ENCODE measurements at regions not wholly inside any gene's neighbourhood (a gene's known extent, or its start where the extent isn't known, plus 50 kb on each side); places are given as distances from the start of the nearest gene placed in this dataset.

DNA sequence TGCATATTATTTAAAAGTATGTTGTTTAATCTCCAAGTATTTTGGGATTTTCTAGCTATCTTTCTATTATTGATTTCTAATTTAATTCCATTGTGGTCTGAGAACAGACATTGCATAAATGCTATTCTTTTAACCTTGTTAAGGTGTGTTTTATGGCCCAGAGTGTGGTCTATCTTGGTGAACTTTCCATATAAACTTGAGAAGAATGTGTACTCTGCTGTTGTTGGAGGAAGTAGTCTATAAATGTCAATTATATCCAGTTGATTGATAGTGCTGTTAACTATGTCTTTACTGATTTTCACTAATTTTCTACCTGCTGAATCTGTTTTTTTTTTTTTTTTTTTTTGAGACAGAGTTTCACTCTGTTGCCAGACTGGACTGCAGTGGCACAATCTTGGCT, 180.9 kb downstream of the ZNF621 start:
- DNase-seq, result no peak

DNA sequence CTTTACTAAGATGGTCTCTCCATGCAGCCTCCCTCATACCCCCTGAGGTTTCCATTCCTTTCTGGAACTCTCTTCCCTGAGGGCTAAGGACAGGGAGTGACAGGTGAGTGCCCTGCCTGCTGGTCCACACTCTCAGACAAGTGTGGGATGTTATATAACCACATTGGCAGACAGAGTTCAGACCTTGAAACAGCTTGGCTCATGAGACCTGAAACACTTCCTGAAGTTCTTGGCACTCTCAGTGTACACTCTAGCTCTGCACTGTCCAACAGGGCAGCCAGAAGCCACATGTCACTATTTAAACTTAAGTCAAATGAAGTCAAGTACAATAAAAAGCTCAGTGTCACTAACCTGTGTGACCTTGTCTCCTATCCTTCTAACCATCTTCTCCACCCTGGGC, 188.5 kb downstream of the ZNF621 start:
- no peak for DNase-seq

DNA sequence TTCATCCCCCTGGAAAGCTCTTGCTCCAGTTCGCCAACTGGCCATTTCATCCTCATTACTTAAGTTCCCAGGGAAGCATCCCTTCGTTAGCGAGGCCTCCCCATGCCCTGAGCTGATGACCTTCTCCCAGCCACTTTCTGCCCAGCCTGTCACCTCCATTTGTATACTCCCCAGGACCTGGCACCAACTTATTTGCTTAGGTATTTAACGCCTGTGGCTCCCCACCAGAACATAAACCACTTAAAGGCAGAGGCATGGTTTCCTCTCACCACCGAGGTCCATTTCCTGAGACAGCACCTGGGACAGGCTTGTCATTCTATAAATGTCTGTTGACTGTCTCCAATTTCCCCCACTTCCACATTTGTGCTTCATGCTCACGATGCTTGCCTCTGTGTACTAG, 189.0 kb downstream of the ZNF621 start:
- no peak for DNase-seq

DNA sequence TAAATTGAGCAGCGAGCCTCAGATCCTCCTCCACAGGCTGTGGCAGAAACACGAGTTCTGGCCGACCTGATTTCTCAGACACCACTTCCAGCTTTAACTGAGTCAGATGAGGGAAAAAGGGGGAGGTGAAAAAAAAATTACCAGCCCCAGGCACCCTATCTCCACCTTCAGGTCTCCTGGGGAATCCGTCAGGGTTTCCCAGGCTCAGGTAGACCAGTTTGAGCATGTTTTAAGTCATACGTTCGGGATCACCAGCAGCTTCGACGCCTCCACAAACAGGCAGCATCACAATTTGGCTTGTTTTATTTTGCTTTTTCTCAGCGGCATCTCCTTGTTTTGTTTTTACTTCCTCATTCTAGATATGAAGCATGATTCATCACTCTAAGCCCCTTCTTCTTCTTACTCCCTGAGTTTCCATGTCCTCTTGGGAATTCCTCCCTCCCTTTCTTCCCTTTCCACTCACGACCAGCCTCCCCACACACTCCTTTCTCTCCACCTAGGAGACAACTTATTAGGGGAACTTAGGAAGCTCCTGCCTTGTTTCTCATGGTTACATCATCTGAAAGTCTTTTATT, 190.1 kb downstream of the ZNF621 start:
- no peak for DNase-seq

DNA sequence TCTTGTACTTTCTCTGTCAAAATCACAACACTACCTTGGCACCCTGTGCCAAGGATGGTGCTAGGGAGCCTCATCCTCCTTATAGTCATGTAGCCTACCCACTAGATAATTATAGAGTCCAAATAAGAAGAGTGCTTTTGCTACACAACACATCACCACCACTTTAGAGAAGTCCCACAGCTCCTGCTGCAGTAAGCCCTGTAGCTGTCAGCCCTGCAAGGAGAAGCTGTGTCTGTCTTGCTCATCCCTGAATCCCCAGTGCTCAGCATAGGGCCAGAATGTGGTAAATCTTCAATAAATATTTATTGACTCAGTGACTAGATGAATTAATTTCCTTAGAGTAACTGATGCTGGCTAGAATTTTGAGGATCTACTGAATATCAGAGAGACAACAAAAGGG, 190.8 kb downstream of the ZNF621 start:
- DNase-seq, result no peak

DNA sequence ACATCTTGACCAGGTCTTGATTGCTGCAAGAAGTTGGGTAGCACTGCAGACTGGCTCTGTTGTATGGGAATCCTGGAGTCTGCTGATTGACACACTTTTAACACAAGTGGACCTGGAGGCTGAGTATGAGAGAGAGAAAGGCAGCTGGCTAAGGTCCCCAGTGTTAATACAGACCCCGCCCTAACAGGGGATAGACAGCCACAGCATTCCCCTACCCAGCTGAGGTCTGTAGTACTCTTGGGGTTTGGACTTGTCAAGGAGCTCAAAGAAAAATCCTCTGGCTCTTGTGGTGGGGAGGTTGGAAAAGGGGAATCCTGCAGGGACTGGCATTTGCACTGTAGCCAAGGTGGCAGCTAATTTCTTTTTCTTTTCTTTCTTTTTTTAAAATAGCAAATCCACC, 192.7 kb downstream of the ZNF621 start:
- DNase-seq, result no peak

DNA sequence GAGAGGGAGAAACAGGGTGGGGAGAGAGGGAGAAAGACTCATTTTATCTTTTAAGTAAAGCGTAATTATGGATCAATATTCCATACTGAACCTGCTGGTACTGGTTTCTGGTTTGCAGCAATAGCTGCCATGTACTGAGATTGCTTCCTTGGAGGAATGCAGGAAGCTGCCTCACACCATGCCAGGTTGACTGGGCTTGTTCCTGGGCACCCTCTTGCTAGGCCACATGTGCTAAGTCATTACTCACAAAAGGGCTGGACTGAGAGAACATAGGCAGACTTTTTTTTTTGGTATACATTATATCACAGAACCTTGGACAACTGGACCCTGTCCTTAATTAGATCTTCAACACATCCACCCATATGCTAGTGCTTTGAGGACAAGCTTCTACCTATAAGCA, 193.4 kb downstream of the ZNF621 start:
- DNase-seq, result no peak

DNA sequence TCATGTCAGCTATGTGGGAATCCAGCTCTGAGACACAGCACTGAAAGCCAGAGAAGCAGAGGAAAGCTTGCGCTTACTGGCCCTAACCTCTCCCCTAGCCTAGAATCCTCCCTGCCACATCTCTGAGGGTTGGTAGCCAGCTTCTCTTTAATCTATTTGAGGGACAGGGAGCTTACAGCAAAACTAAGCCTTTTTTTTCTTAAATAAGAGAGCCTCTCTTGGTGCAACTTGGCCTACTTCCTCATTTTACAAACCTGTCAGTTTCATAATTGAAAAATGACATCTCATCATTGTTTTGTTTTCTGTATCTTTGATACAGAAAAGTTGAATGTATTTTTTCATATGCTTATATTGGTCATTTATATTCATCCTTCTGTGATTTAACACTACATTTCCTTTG, 193.9 kb downstream of the ZNF621 start:
- DNase-seq, result no peak

DNA sequence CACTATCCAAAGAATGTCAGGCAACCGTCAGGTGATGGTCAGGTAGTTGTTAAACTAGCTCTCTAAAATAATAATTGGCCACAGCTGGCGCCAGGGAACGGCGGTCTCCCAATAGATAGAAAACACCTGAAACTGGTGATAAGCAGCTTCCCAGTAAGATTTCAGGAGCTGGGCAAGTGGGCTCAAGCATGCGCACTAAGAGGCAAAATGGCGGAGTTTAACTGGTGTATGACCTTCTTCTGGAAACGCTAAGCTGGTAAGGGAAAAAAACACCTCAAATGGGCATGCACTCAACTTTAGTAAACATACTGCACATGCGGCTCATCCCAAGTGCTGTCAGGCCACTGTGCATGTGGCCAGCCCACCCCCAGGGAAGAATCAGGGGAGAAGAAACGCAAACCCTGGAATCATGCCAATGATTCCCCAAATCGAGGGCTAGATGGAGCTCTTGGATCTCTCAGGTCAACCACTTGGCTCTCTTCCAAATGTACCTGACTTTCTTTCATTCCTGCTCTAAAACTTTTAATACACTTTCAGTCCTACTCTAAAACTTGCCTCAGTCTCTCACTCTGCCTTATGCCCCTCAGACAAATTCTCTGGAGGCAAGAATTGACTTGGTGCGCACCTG, 195.0 kb downstream of the ZNF621 start:
- DNase-seq, result no peak

DNA sequence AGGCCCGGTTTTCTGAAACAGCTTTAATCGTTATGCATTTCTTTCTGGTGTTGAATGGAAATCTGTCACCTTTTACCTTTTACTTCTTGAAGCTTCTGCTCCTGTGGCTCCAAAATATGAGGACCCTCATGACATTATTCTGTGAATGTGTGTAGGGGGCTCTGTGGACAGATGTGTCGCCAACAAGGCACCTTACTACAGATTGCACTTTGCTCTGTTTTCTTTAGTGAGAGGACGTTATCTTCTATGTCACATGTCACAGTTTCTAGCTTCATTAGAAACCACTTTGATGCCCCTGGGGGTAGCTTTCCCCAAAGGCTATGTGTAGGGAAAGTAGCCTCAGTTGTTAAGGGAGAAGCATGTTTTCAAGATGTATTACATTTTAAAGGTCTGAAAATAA, 195.6 kb downstream of the ZNF621 start:
- no peak for DNase-seq

DNA sequence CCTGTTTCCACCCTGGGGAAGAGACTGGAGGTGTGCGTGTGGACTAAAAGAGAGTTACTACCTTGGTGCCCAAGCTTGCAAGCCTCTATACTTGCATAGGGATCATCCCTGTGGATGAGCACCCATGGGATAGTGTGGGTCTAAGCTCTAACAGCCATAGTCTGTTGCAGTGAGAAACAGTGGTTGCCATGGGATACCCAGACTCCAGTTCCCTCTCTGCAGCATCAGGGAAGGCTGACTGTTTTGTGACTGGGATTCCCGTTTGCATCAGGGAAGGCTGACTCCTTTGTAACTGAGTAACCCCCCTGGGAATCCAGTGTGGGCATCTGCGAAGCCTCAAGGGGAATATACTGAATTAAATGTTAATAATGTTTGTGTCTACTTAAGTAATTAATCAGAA, 196.1 kb downstream of the ZNF621 start:
- no peak for DNase-seq

DNA sequence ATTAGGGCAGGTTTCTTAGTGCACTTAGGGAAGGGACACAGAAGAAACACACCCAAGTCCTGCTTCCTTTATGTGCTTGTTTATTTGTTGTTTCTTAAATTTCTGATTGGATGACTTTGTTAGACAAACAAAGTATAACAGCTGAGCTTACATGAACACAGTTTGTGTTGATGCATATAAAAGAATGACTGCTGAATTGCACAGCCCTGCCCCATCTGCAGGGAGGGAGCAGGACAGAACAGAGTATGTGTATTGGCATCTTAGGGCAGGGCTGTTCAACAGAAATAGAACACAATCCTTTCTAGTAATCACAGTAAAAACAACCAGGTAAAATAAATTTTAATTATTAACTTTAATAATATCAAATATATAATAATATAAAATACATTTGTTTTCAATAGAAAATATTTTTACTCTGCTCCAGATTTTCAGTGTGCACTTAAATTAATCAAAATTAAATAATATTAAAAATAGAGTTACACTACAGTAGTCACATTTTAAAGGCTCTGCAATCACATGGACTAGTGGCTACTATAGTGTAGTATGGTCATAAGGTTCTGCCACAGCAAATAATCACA, 198.4 kb downstream of the ZNF621 start:
- DNase-seq, result no peak

DNA sequence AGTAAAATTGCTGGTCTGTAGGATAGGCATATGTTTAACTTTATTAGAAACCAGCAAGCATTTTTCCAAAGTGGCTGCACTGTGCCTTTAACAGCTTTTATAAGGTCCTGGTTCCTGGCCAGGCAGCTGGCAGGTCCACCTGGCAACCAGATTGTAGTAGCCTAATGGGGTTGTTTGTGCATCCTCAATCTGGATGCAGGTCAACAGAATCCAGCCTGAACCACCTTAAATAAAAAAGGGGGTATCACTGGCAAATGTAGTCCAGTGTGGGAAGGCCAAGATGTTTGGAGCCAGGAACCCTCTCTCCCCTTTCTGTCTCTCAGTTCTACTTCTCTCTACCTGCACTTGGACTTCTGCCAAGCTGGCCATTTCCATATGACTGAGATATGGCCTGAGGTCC, 200.3 kb downstream of the ZNF621 start:
- DNase-seq, result no peak

DNA sequence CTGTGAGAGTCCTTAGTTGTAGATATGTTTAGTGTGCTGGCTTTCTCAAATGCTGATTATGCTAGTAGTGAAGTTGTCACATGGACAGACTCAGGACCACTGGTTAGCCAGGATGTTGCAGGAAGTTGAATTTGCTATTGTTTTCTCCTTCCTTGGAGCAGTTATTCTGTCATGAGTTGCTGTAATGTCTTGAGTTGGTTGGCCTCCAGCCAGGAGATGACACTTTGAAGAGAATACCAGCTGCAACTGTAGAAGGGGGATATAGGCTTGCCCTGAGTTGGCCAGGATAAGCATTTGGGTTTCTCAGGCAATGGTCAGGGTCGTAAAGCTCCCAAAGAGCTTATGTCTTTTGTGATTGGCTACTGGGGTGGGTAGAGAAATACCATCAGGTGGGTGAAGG, 206.7 kb downstream of the ZNF621 start:
- DNase-seq, result no peak

DNA sequence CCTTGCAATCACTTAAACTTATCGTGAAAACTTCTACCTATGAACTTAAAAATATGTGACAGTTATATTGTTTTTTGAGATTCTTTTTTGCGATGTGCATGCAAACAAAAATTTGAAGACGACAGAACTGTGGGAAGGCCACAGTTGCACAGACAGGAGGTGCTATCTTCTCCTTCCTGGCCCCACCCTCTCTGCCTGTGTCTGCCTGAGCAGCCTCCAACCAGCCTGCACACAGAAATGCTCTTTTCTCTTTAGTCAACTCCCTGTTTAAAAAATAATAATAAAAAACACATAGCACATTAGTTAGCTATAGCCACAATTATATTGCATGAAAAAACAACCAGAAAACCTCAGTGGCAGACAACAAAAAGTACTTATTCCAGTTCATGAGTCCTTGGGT, 212.2 kb downstream of the ZNF621 start:
- no peak for DNase-seq

DNA sequence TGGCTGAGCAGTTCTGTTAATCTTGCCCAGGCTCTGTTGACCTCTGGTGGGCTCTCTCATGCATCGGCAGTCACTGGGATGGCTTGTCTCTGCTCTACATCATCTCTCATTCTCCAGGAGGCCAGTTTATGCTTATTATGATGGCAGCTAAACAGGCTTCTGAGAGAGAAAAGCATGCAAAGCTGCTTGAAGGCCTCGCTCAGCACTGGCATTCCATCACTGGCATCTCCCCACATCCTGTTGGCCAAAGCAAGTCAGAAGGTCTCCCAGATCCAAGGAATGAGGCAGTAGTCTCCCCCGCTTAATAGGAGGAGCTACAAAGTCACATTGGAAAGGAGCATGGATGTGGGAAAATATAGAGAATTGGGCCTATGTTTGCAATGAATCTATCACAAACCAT, 212.6 kb downstream of the ZNF621 start:
- no peak for DNase-seq

DNA sequence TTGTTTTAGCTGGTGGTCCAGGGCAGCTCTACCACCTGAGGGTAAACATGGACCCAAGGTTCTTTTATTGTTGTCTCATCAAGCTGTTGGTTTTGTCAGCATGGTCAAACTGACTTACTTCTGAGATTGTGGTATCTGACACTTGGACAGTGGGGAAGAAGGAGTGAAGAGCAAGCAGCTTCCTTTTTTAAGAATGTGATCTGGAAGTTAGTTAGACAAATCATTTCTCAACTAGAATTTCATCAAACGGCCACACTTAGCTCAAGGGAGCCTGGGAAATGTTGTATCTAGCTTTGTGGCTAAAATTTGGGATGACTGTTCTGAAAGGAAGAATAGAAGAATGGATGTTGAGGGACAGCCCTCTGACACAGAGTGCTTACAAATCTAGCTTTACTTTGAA, 215.2 kb downstream of the ZNF621 start:
- DNase-seq, result no peak

DNA sequence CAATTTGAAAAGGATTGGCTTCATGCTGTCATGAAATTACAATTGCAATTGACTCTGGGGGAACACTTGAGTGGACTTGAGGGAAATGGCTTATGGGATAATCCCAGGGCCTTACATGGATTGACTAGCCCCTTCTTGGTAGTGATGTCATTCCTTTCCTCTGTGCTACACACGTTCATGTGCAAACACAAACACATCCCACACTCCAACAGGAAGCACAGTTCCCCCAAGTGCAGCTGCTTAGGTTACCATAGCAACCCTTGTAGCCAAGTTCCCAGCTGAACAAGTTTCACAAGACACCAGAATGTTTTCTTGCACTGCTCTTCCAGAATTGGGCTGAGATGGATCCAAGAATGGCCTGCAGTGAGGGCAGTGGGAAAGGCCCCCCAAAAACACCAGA, 217.0 kb downstream of the ZNF621 start:
- no peak for DNase-seq

DNA sequence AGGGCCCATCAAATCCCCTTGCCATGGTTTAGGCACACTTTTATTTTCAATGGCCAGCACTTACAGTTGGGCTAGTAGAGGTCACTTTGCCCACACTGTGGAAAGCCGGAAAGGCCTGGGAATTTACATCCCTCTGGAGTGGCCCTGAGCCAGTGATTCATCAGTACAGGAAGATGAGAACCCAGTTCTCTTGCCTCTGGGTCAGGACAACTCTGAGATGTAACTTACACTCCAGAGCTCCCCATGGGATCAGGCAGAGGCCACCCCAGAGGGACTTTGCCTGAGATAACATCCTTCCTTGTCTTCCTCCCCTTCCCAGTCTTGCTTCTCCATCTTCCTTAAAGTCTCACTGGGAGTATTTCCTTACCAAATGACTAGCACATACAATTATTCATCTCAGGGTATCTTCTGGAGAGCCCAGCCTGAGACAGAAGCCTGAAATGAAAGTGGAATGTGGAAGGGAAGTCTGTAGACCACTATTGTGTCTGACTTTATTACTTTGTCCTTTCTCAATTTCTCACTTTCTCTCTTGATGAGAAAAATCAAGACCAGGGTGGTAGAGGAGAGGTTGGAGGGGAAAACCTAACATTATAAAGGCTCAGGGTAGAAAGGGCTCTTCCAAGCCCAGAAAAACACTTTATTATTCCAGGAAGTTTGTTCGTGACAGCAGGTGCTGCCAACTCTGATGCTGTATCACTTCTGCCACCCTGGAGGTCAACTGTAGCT, 220.8 kb downstream of the ZNF621 start:
- DNase-seq, result no peak

DNA sequence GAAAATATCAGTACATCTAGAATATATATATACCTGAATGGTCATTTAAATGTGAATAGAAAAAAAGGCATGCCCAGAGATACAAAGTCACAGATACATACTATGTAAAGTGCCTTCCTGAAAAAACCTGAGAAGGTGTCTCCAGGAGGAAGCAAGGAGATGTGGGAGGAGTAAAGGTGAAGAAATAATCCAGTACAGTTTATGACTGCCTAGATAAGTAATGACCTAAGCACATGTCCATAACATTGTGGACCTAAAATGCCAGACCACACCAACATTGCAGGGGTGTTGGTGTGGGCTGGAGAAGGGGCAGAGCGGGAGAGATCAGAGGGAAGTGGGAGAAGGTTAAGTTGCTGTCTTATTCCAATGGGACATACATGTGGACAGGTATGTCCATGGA, 226.9 kb downstream of the ZNF621 start:
- no peak for DNase-seq

DNA sequence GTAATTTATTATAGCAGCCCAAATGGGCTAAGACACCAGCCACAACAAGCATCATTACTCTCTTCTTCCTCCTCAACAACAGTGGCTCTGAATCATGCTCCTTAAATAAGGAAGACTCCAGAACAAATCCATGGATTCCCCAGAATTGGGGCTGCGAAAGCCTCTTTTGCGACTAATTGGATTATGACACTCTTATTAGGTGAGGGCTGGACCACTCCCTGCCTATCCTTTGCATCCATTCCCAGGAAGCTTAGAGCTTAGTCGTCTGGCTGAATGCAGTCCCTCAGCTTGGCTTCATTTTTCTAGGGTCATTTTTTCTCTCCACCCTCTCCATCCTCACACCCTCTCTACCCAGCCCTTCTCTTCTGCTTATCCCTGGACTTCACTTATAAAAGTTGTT, 227.7 kb downstream of the ZNF621 start:
- DNase-seq, result no peak

DNA sequence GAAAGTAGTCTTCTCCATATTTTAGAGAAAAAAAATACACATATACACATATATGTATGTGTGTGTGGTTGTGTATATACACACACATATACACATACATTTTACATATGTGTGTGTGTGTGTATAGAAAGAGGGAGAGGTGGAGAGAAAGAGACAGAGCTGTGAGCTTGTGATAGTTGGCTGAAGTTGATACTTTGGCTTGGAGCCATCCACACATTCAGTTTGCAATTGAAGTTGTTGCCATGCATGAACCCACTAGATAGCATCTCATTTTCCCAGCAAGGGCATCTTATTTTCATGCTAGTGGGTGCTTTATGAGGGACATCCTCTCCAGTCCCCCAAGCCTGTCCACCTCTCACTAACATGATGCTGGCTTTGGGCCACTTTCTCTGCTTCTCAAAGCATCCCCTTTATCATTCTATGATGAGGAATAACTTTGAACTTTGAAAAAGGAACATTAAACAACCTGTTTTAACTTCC, 228.6 kb downstream of the ZNF621 start:
- no peak for DNase-seq

DNA sequence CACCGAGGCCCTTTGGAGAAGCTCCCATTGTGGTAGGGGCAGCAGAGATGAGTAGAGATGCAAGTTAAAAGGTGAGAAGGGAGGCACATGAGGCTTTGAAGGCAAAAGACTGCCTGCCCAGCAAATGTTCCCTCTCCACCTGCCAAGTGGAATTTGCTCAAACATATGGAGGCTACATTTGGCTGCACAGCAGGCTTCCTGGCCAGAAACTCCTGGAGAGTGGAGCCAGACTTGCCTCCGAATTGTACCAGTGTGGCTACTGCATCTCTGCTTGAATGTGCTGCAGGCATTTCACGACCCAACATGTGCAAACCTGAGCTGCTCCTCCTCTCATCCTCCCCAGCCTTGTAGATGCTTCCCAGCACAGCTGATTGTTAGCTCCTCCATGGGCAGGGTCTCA, 229.2 kb downstream of the ZNF621 start:
- no peak for DNase-seq

DNA sequence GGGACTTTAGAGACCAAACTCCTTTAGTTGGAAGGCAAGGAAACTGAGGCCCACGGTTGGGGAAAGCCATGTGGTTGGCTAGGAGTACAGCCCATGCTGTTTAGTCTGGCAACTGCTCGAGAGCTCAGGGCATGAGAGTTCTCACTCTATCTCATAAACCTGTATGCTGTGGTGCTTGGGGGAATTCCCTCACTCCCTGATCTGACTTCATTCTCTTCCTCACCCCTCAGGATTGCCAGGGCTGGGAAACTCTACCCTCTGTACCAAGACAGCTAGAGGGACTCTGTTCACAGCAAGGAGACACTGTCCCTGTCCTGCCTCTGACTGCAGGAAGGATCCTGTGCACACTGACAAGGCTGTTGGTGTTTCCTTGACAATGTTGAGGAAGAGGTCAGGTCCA, 230.2 kb downstream of the ZNF621 start:
- no peak for DNase-seq

Data from stimulated activated CD4-positive, alpha-beta T cell treated with anti-CD3 and anti-CD28 coated beads, Interleukin-4, amount 100 ng/mL, for 1 hour (primary cell).